ENCODE measurements at regions not wholly inside any gene's neighbourhood (a gene's known extent, or its start where the extent isn't known, plus 50 kb on each side); places are given as distances from the start of the nearest gene placed in this dataset.
"Not testable (repeated sequence)": the region's sequence is repeated elsewhere in the genome, so short reads cannot be mapped to it uniquely, and the experiment has no call there.

- ChIA-PET POLR2A (no interaction called here), CTCF (no interaction called here)
- H3K4me1 ChIP-seq (ENCODE audit: control insufficient read depth, insufficient read depth, low read length): no peaks in the 10 kb centered on the region; the same call in 1 of the 2 replicates
- H3K27ac ChIP-seq (ENCODE audit: extremely low read depth, low read depth, low read length): no peak overlapping the region
- no peaks in the 10 kb centered on the region for H3K36me3 ChIP-seq (ENCODE audit: control insufficient read depth in 2 of 2, insufficient read depth in 1 of 2, low read length in 2 of 2)
- no peak overlapping the region for H3K4me3 ChIP-seq (ENCODE audit: low read depth, low read length)
- no peaks in the 10 kb centered on the region for H3K9me3 ChIP-seq (ENCODE audit: control insufficient read depth, insufficient read depth, low read depth, low read length)
- peak; percentile 27 for TF ChIP-seq ZNF18 (tag by site-specific recombination; IDR thresholded peaks at IDR 0.05)
- TF ChIP-seq, protein P1, sequence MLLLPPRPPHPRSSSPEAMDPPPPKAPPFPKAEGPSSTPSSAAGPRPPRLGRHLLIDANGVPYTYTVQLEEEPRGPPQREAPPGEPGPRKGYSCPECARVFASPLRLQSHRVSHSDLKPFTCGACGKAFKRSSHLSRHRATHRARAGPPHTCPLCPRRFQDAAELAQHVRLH (tag by site-specific recombination; IDR thresholded peaks at IDR 0.05): no peak
- no peak for TF ChIP-seq GLIS2 (tag by site-specific recombination; IDR thresholded peaks at IDR 0.05)
- 0 out of 2 replicates have a peak, but pooled peaks have one; percentile 77 for TF ChIP-seq ZNF571 (tag by site-specific recombination; IDR thresholded peaks at IDR 0.05)
- TF ChIP-seq, protein P2, sequence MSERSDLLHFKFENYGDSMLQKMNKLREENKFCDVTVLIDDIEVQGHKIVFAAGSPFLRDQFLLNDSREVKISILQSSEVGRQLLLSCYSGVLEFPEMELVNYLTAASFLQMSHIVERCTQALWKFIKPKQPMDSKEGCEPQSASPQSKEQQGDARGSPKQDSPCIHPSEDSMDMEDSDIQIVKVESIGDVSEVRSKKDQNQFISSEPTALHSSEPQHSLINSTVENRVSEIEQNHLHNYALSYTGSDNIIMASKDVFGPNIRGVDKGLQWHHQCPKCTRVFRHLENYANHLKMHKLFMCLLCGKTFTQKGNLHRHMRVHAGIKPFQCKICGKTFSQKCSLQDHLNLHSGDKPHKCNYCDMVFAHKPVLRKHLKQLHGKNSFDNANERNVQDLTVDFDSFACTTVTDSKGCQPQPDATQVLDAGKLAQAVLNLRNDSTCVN (tag by site-specific recombination; optimal IDR thresholded peaks at IDR 0.05): no peak
- no peak for TF ChIP-seq ZNF350 (tag by site-specific recombination; IDR thresholded peaks at IDR 0.05)
- TF ChIP-seq, protein P3, sequence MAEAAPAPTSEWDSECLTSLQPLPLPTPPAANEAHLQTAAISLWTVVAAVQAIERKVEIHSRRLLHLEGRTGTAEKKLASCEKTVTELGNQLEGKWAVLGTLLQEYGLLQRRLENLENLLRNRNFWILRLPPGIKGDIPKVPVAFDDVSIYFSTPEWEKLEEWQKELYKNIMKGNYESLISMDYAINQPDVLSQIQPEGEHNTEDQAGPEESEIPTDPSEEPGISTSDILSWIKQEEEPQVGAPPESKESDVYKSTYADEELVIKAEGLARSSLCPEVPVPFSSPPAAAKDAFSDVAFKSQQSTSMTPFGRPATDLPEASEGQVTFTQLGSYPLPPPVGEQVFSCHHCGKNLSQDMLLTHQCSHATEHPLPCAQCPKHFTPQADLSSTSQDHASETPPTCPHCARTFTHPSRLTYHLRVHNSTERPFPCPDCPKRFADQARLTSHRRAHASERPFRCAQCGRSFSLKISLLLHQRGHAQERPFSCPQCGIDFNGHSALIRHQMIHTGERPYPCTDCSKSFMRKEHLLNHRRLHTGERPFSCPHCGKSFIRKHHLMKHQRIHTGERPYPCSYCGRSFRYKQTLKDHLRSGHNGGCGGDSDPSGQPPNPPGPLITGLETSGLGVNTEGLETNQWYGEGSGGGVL (tag by site-specific recombination; IDR thresholded peaks at IDR 0.05): no peak
Measured at GRCh38 chr2:239868556-239869181, 156.5 kb downstream of the NDUFA10 start.

- Histone ChIP-seq H3K4me3 (ENCODE audit: low read depth, low read length) (no peak overlapping the region), H3K27ac (ENCODE audit: extremely low read depth, low read depth, low read length) (no peak overlapping the region), H3K9me3 (ENCODE audit: control insufficient read depth, insufficient read depth, low read depth, low read length) (no peaks in the 10 kb centered on the region), H3K36me3 (ENCODE audit: control insufficient read depth in 2 of 2, insufficient read depth in 1 of 2, low read length in 2 of 2) (no peaks in the 10 kb centered on the region), H3K4me1 (ENCODE audit: control insufficient read depth, insufficient read depth, low read length) (no peaks in the 10 kb centered on the region)
- 0 out of 2 replicates have a peak, but pooled peaks have one; percentile 7 for TF ChIP-seq ZNF133 (tag by site-specific recombination; IDR thresholded peaks at IDR 0.05)
- TF ChIP-seq ZNF114 (tag by site-specific recombination; IDR thresholded peaks at IDR 0.05): no peak
- ChIA-PET POLR2A (no interaction called here), CTCF (no interaction called here)
Measured at GRCh38 chr2:239866778-239867177, 158.4 kb downstream of the NDUFA10 start.

GRCh38 chr2:239866350-239866749, 158.8 kb downstream of the NDUFA10 start:
- ChIA-PET CTCF (no interaction called here), POLR2A (no interaction called here)
- H3K4me1 ChIP-seq (ENCODE audit: control insufficient read depth, insufficient read depth, low read length): no peaks in the 10 kb centered on the region
- no peaks in the 10 kb centered on the region for H3K36me3 ChIP-seq (ENCODE audit: control insufficient read depth in 2 of 2, insufficient read depth in 1 of 2, low read length in 2 of 2)
- no peak overlapping the region for H3K27ac ChIP-seq (ENCODE audit: extremely low read depth, low read depth, low read length)
- H3K4me3 ChIP-seq (ENCODE audit: low read depth, low read length): no peak overlapping the region
- peak; percentile 69 for TF ChIP-seq ZNF18 (tag by site-specific recombination; IDR thresholded peaks at IDR 0.05)
- 0 out of 2 replicates have a peak, but pooled peaks have one; percentile 13 for TF ChIP-seq ZNF133 (tag by site-specific recombination; IDR thresholded peaks at IDR 0.05)
- TF ChIP-seq ZNF404 (tag by site-specific recombination; IDR thresholded peaks at IDR 0.05): no peak
- TF ChIP-seq GLI2 (tag by site-specific recombination; IDR thresholded peaks at IDR 0.05; ENCODE audit: borderline replicate concordance, low read depth): no peak
- TF ChIP-seq ZNF23 (tag by site-specific recombination; IDR thresholded peaks at IDR 0.05; ENCODE audit: borderline replicate concordance): no peak
- TF ChIP-seq ZNF621 (tag by site-specific recombination; IDR thresholded peaks at IDR 0.05): 0 out of 2 replicates have a peak, but pooled peaks have one; percentile 36
- H3K9me3 ChIP-seq (ENCODE audit: control insufficient read depth, insufficient read depth, low read depth, low read length): no peaks in the 10 kb centered on the region

DNA sequence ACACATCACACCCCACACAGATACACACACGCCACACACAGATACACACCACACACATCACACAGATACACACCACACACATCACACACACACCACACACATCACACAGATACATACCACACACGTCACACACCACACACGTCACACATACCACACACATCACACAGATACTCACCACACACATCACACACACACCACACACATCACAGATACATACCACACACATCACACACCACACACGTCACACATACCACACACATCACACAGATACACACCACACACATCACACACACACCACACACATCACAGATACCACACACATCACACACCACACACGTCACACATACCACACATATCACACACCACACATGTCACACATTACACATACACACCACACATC, 159.3 kb downstream of the NDUFA10 start:
- POLR2A ChIA-PET; H3K27ac ChIP-seq (ENCODE audit: extremely low read depth, low read depth, low read length); H3K9me3 ChIP-seq (ENCODE audit: control insufficient read depth, insufficient read depth, low read depth, low read length); H3K4me3 ChIP-seq (ENCODE audit: low read depth, low read length); H3K36me3 ChIP-seq (ENCODE audit: control insufficient read depth in 2 of 2, insufficient read depth in 1 of 2, low read length in 2 of 2); H3K4me1 ChIP-seq (ENCODE audit: control insufficient read depth, insufficient read depth, low read length); CTCF ChIA-PET: not testable (repeated sequence)

All from HEK293 (cell line).